KMS-11 (cell line): ENCODE measurements at regions not wholly inside any gene's neighbourhood (a gene's known extent, or its start where the extent isn't known, plus 50 kb on each side); places are given as distances from the start of the nearest gene placed in this dataset.

Experiments
- H2AFZ ChIP-seq: fragments of 200-600 bp; sonication (generic); 2 replicates; pipeline ENCODE4 v1.6.1; 2016; ENCODE audit warnings: antibody characterized with exemption, mixed run types, low read depth
- H3K27ac ChIP-seq: fragments of 200-600 bp; sonication (generic); 2 replicates; pipeline ENCODE4 v1.6.1; 2016; ENCODE audit warnings: mild to moderate bottlenecking, mixed run types
- H3K27me3 ChIP-seq: fragments of 200-600 bp; sonication (generic); 2 replicates; pipeline ENCODE4 v1.6.1; 2017; ENCODE audit warnings: mild to moderate bottlenecking, low read depth, mixed run types, moderate library complexity; ENCODE audit not compliant: insufficient read depth
- H3K36me3 ChIP-seq: fragments of 200-600 bp; sonication (generic); 2 replicates; pipeline ENCODE4 v1.6.1; 2017; ENCODE audit warnings: mild to moderate bottlenecking, mixed run types; ENCODE audit not compliant: insufficient read depth
- H3K4me1 ChIP-seq: fragments of 200-600 bp; sonication (generic); 2 replicates; pipeline ENCODE4 v1.6.1; 2016; ENCODE audit warnings: mild to moderate bottlenecking, low read depth, mixed run types; ENCODE audit not compliant: poor library complexity, severe bottlenecking
- H3K4me2 ChIP-seq: fragments of 200-600 bp; sonication (generic); 2 replicates; pipeline ENCODE4 v1.7.0; 2016; ENCODE audit warnings: mild to moderate bottlenecking, mixed run types
- H3K4me3 ChIP-seq: fragments of 200-600 bp; sonication (generic); IDR thresholded peaks from 2 replicates; pipeline ENCODE4 v1.6.1; 2017; ENCODE audit warnings: low read depth, low read length, mixed read lengths; ENCODE audit not compliant: insufficient read depth
- H3K79me2 ChIP-seq: fragments of 200-600 bp; sonication (generic); 2 replicates; pipeline ENCODE4 v1.6.1; 2016; ENCODE audit warnings: low read depth, mixed run types; ENCODE audit not compliant: insufficient read depth
- H3K9ac ChIP-seq: fragments of 200-600 bp; sonication (generic); 2 replicates; pipeline ENCODE4 v1.6.1; 2016; ENCODE audit warnings: mild to moderate bottlenecking, mixed run types
- H4K20me1 ChIP-seq: fragments of 200-600 bp; sonication (generic); 2 replicates; pipeline ENCODE4 v1.6.1; 2016; ENCODE audit warnings: mild to moderate bottlenecking, mixed run types; ENCODE audit not compliant: insufficient read depth
- TF ChIP-seq, protein P1 (sequence below): fragments of 200-600 bp; sonication (generic); conservative IDR thresholded peaks from 2 replicates; pipeline ENCODE4 v1.6.1; 2017; ENCODE audit warnings: low read depth, mild to moderate bottlenecking, antibody characterized with exemption, low read length, moderate library complexity, mixed read lengths

GRCh38 chr4:147011411-147011810, 65.7 kb upstream of the TTC29 start:
- TF ChIP-seq, protein P1, sequence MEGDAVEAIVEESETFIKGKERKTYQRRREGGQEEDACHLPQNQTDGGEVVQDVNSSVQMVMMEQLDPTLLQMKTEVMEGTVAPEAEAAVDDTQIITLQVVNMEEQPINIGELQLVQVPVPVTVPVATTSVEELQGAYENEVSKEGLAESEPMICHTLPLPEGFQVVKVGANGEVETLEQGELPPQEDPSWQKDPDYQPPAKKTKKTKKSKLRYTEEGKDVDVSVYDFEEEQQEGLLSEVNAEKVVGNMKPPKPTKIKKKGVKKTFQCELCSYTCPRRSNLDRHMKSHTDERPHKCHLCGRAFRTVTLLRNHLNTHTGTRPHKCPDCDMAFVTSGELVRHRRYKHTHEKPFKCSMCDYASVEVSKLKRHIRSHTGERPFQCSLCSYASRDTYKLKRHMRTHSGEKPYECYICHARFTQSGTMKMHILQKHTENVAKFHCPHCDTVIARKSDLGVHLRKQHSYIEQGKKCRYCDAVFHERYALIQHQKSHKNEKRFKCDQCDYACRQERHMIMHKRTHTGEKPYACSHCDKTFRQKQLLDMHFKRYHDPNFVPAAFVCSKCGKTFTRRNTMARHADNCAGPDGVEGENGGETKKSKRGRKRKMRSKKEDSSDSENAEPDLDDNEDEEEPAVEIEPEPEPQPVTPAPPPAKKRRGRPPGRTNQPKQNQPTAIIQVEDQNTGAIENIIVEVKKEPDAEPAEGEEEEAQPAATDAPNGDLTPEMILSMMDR, result no peak
- Histone ChIP-seq H3K27ac (no peak overlapping the region), H3K4me1 (no peaks in the 10 kb centered on the region), H3K27me3 (no peaks in the 10 kb centered on the region), H3K36me3 (no peaks in the 10 kb centered on the region), H3K4me3 (no peak overlapping the region), H4K20me1 (no peaks in the 10 kb centered on the region), H3K4me2 (no peak overlapping the region), H3K9ac (no peak overlapping the region), H3K79me2 (no peaks in the 10 kb centered on the region), H2AFZ (no peak overlapping the region)

GRCh38 chr4:147012059-147012707, 66.5 kb upstream of the TTC29 start:
- H3K9ac ChIP-seq, result no peak overlapping the region
- H3K4me1 ChIP-seq, result no peaks in the 10 kb centered on the region
- no peak overlapping the region for H3K27ac ChIP-seq
- H3K79me2 ChIP-seq, result no peaks in the 10 kb centered on the region
- H3K4me2 ChIP-seq, result no peak overlapping the region
- H3K27me3 ChIP-seq, result no peaks in the 10 kb centered on the region
- H3K4me3 ChIP-seq, result no peak overlapping the region
- H2AFZ ChIP-seq, result no peak overlapping the region
- TF ChIP-seq, protein P1, result no peak
- no peaks in the 10 kb centered on the region for H3K36me3 ChIP-seq
- no peaks in the 10 kb centered on the region for H4K20me1 ChIP-seq

GRCh38 chr4:147014946-147015345, 69.3 kb upstream of the TTC29 start:
- Histone ChIP-seq H3K36me3 (no peaks in the 10 kb centered on the region), H3K27ac (no peak overlapping the region), H2AFZ (no peak overlapping the region)

GRCh38 chr4:147015491-147015890, 69.8 kb upstream of the TTC29 start:
- no peak overlapping the region for H3K27ac ChIP-seq
- H3K4me1 ChIP-seq, result no peaks in the 10 kb centered on the region
- no peak overlapping the region for H3K4me3 ChIP-seq
- H3K27me3 ChIP-seq, result no peaks in the 10 kb centered on the region
- no peak overlapping the region for H2AFZ ChIP-seq
- no peaks in the 10 kb centered on the region for H3K36me3 ChIP-seq
- H3K9ac ChIP-seq, result no peak overlapping the region
- no peak overlapping the region for H3K4me2 ChIP-seq
- TF ChIP-seq, protein P1, result no peak
- no peaks in the 10 kb centered on the region for H3K79me2 ChIP-seq
- no peaks in the 10 kb centered on the region for H4K20me1 ChIP-seq

More at GRCh38 chr4:147014946-147015345, 69.3 kb upstream of the TTC29 start:
- no peaks in the 10 kb centered on the region for H3K4me1 ChIP-seq
- no peak overlapping the region for H3K4me2 ChIP-seq
- H3K9ac ChIP-seq, result no peak overlapping the region
- TF ChIP-seq, protein P1, result no peak
- H3K27me3 ChIP-seq, result no peaks in the 10 kb centered on the region
- no peaks in the 10 kb centered on the region for H3K79me2 ChIP-seq
- H4K20me1 ChIP-seq, result no peaks in the 10 kb centered on the region
- no peak overlapping the region for H3K4me3 ChIP-seq
